Adrenal gland (tissue), 9 donors: ENCODE measurements at regions not wholly inside any gene's neighbourhood (a gene's known extent, or its start where the extent isn't known, plus 50 kb on each side); places are given as distances from the start of the nearest gene placed in this dataset.
"Not testable (repeated sequence)": the region's sequence is repeated elsewhere in the genome, so short reads cannot be mapped to it uniquely, and the experiment has no call there.

Source experiments
- DNase-seq, 7 donors: peaks; one replicate each; pipeline ENCODE4 v3.0.0-alpha.2; 2019 to 2020
- H3K27ac ChIP-seq, 5 donors: fragments of 200-600 bp; sonication (generic) in 4 of 5; 1 replicate in 3 of 5; 2 replicates in 2 of 5; pipeline versions ENCODE4 v1.5.1 to v1.8.0; 2016 to 2020; ENCODE audit warnings: mild to moderate bottlenecking in 1 of 5
- H3K27me3 ChIP-seq: fragments of 200-600 bp; 2 replicates; pipeline ENCODE4 v1.8.0; 2021
- H3K36me3 ChIP-seq, 2 donors: fragments of 200-600 bp; replicated peaks in 1 of 2; 1 replicate in 1 of 2; 2 replicates in 1 of 2; pipeline versions ENCODE4 v1.5.1 to v1.8.0; 2018 to 2022
- H3K4me1 ChIP-seq, 2 donors: fragments of 200-600 bp; replicated peaks in 1 of 2; 1 replicate in 1 of 2; 2 replicates in 1 of 2; pipeline versions ENCODE4 v1.5.1 to v1.8.0; 2018 to 2021
- H3K4me3 ChIP-seq, 4 donors: fragments of 200-600 bp; sonication (generic) in 3 of 4; one replicate each; pipeline ENCODE4 v1.5.1; 2016 to 2018
- H3K9me3 ChIP-seq, 3 donors: fragments of 200-600 bp; sonication (generic) in 1 of 3; replicated peaks in 1 of 3; 1 replicate in 2 of 3; 2 replicates in 1 of 3; pipeline versions ENCODE4 v1.5.1 to v1.8.0; 2016 to 2021
- CTCF ChIP-seq, 6 experiments: fragments of 450-650 bp in 4 of 6; fragments of 200-600 bp in 2 of 6; sonication (generic) in 1 of 6; IDR thresholded peaks; 1 replicate in 5 of 6; 2 replicates in 1 of 6; pipeline versions ENCODE4 v1.5.1 to v1.8.0; 2016 to 2021; ENCODE audit warnings: antibody characterized with exemption in 6 of 6, mild to moderate bottlenecking in 2 of 6, moderate library complexity in 1 of 6
- POLR2A ChIP-seq, 2 donors: fragments of 450-650 bp; IDR thresholded peaks; one replicate each; pipeline ENCODE4 v1.6.1; 2017; ENCODE audit warnings: antibody characterized with exemption in 2 of 2, mild to moderate bottlenecking in 2 of 2, moderate library complexity in 1 of 2
- WGBS, 4 donors: extraction: QIAGEN DNeasy Blood & Tissue Kit in 2 of 4; methylation state at CpG; one replicate each; pipeline versions ENCODE4 v1.1.5 to v1.1.7; 2013 to 2017; 5-methylcytosine and 5-hydroxymethylcytosine counted together
- intact Hi-C, 2 donors: fragments of 100-400 bp; cut with DNase I; formaldehyde crosslinking; loops; one replicate each; pipeline versions ENCODE4 v1.14.1 to v1.15.0; 2022 to 2023
- donor health status: healthy with polysubstance abuse.
- donor health status: Bipolar disorder and iron deficiency.
- donor health status: DM: yes; HTN: yes; CAD: no.
- donor health status: DM: no; HTN: no; CAD: no.
- donor health status: DM: no; HTN: no; CAD: no.

DNA sequence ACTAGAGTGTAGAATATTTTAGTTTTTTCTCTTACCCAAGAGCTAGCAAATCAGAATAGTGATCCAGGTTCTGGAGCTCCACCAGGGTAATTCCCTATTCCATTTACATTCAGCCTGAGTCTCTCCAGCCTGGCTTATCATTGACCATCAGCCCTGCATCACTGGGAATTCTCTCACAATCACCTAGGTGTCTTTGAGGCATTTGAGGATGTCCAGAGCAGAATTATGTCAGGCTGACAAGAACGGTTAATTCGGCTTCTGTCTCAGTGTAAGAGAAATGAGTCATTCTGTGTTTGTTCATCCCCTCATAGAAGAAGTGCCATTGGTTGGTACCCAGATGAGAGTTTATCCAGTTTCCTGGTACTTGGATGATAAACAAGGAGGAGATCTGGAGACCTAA, 180.5 kb downstream of the ZNF737 start:
- no peak for DNase-seq
- Histone ChIP-seq H3K27ac (no peak overlapping the region), H3K27me3 (no peaks in the 10 kb centered on the region), H3K9me3 (no peaks in the 10 kb centered on the region), H3K4me3 (no peak overlapping the region), H3K36me3 (no peaks in the 10 kb centered on the region), H3K4me1 (no peaks in the 10 kb centered on the region)
- intact Hi-C loops, result no loop called here
- 67 to 83% (median 76%) methylated on average over 2 of the region's 2 CpGs for WGBS, 4 donors
- TF ChIP-seq CTCF (IDR thresholded peaks at IDR 0.05), result no peak
- no peak for TF ChIP-seq POLR2A (IDR thresholded peaks at IDR 0.05)

- intact Hi-C loops, result no loop called here
- TF ChIP-seq CTCF (IDR thresholded peaks at IDR 0.05) (no peak), POLR2A (IDR thresholded peaks at IDR 0.05) (no peak)
- Histone ChIP-seq H3K4me1 (no peaks in the 10 kb centered on the region), H3K4me3 (no peak overlapping the region), H3K9me3 (no peaks in the 10 kb centered on the region), H3K27ac (no peak overlapping the region), H3K36me3 (no peaks in the 10 kb centered on the region), H3K27me3 (no peaks in the 10 kb centered on the region)
- DNase-seq, result no peak
- 34 to 47% (median 36%) methylated on average over 6 of the region's 6 CpGs for WGBS, 4 donors
These were observed 193.7 kb downstream of the ZNF737 start for GRCh38 chr19:20371911-20372310.

DNA sequence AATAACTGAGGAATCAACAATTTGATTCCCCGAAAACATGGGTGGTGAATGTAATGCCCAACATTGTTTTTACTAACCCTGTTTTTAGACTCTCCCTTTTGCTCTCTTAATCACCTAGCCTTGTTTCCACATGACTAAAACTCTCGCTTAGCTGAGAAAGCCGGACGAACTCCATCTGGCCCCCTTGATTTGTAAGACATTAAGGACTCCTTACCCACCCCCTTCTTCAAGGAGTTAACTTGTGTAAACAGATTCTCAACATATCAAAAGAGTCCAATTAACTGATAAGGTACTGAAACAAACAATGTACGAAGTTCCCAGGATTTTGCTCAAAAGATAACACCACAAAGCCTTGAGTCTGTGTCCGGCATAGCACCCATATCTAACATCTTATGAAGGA, 194.3 kb downstream of the ZNF737 start:
- WGBS, 4 donors, result 53 to 73% (median 65%) methylated on average over 5 to 6 of the region's 6 CpGs
- H3K4me1 ChIP-seq, H3K9me3 ChIP-seq, H3K27ac ChIP-seq, intact Hi-C loops, H3K36me3 ChIP-seq, H3K27me3 ChIP-seq, H3K4me3 ChIP-seq, DNase-seq: not testable (repeated sequence)

GRCh38 chr19:20367811-20368294, 197.7 kb downstream of the ZNF737 start:
- Histone ChIP-seq H3K27me3 (no peaks in the 10 kb centered on the region), H3K27ac (no peak overlapping the region), H3K36me3 (no peaks in the 10 kb centered on the region), H3K4me3 (no peak overlapping the region), H3K9me3 (no peaks in the 10 kb centered on the region), H3K4me1 (no peaks in the 10 kb centered on the region)
- 33 to 54% (median 35%) methylated on average over 8 of the region's 8 CpGs for WGBS, 4 donors
- peak in 1 of 7 donors; percentile 72 for DNase-seq
- intact Hi-C loops, result no loop called here
- TF ChIP-seq POLR2A (IDR thresholded peaks at IDR 0.05) (no peak), CTCF (IDR thresholded peaks at IDR 0.05) (peak in 1 of 6 experiments; percentile 10)

DNA sequence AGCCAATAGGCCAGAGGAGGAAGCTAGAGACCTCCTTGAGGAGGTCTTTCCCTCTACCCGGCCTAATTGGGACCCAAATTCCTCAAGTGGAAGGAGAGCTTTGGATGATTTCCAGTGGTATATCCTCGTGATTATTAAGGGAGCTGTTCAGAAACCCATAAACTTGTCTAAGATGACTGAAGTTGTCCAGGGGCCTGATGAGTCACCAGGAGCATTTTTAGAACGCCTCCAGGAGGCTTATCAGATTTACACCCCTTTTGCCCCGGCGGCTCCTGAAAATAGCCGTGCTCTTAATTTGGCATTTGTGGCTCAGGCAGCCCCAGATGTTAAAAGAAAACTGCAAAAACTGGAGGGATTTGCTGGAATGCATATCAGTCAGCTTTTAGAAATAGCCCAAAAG, 198.1 kb downstream of the ZNF486 start:
- WGBS, 4 donors, result 32 to 59% (median 44%) methylated on average over 5 to 6 of the region's 6 CpGs

More for the DNA sequence above, 198.1 kb downstream of the ZNF486 start:
- no peak overlapping the region for H3K27ac ChIP-seq
- intact Hi-C loops, result no loop called here
- H3K4me1 ChIP-seq, result no peaks in the 10 kb centered on the region
- DNase-seq, result no peak
- H3K9me3 ChIP-seq, result no peaks in the 10 kb centered on the region
- H3K36me3 ChIP-seq, result no peaks in the 10 kb centered on the region
- H3K4me3 ChIP-seq, result no peak overlapping the region
- H3K27me3 ChIP-seq, result no peaks in the 10 kb centered on the region
- TF ChIP-seq CTCF (IDR thresholded peaks at IDR 0.05) (no peak), POLR2A (IDR thresholded peaks at IDR 0.05) (no peak)
